Central memory CD8-positive, alpha-beta T cell (primary cell): ENCODE measurements at regions not wholly inside any gene's neighbourhood (a gene's known extent, or its start where the extent isn't known, plus 50 kb on each side); places are given as distances from the start of the nearest gene placed in this dataset.
A peak's percentile ranks its signal among the peaks of the same experiment; 100 is the strongest.
"Not testable (repeated sequence)": the region's sequence is repeated elsewhere in the genome, so short reads cannot be mapped to it uniquely, and the experiment has no call there.

ENCODE experiments used
- ATAC-seq: fragments of 150-1000 bp; cut with Tn5 transposase; replicated peaks from 2 replicates; pipeline ENCODE4 v1.10.0; 2022; ENCODE audit warnings: mild to moderate bottlenecking, moderate FRiP score, moderate number of reproducible peaks; ENCODE audit not compliant: poor library complexity, severe bottlenecking; ENCODE audit errors: extremely low read depth
- DNase-seq, 2 donors: peaks; one replicate each; pipeline ENCODE4 v3.0.0; 2021; ENCODE audit warnings: low spot score in 2 of 2
- H3K27ac Mint-ChIP-seq: one replicate; pipeline ENCODE4 v1.8.0; 2022; ENCODE audit warnings: low read depth, mild to moderate bottlenecking, moderate library complexity, mixed read lengths
- H3K27me3 Mint-ChIP-seq: one replicate; pipeline ENCODE4 v1.8.0; 2022; ENCODE audit warnings: mixed read lengths
- H3K36me3 Mint-ChIP-seq: one replicate; pipeline ENCODE4 v1.8.0; 2022; ENCODE audit warnings: mild to moderate bottlenecking, moderate library complexity, mixed read lengths; ENCODE audit not compliant: insufficient read depth
- H3K4me1 Mint-ChIP-seq: one replicate; pipeline ENCODE4 v1.8.0; 2022; ENCODE audit warnings: mixed read lengths
- H3K4me3 Mint-ChIP-seq: one replicate; pipeline ENCODE4 v1.8.0; 2022; ENCODE audit warnings: mild to moderate bottlenecking, moderate library complexity, mixed read lengths
- H3K9me3 Mint-ChIP-seq: one replicate; pipeline ENCODE4 v1.8.0; 2022; ENCODE audit warnings: mixed read lengths

- Mint-ChIP-seq H3K4me3 (no peak overlapping the region), H3K27me3 (peaks cover 32% of the 10 kb centered on the region), H3K9me3 (no peaks in the 10 kb centered on the region), H3K4me1 (no peaks in the 10 kb centered on the region), H3K27ac (no peak overlapping the region), H3K36me3 (peaks cover 3% of the 10 kb centered on the region)
- no peak for ATAC-seq
- no peak for DNase-seq
Measured at GRCh38 chr4:1532549-1533395, 126.5 kb upstream of the NKX1-1 start.

- Mint-ChIP-seq H3K27me3 (peaks cover 35% of the 10 kb centered on the region), H3K36me3 (peaks cover 3% of the 10 kb centered on the region), H3K4me3 (no peak overlapping the region), H3K27ac (no peak overlapping the region), H3K9me3 (no peaks in the 10 kb centered on the region), H3K4me1 (no peaks in the 10 kb centered on the region)
- ATAC-seq (no peak), DNase-seq (no peak)
Measured at GRCh38 chr4:1531683-1532548, 125.7 kb upstream of the NKX1-1 start.

- Mint-ChIP-seq H3K4me3 (no peak overlapping the region), H3K27me3 (peaks cover 43% of the 10 kb centered on the region), H3K27ac (no peak overlapping the region), H3K9me3 (no peaks in the 10 kb centered on the region), H3K36me3 (peaks cover 3% of the 10 kb centered on the region), H3K4me1 (no peaks in the 10 kb centered on the region)
- no peak for DNase-seq
- no peak for ATAC-seq
Measured at GRCh38 chr4:1530356-1530755, 124.1 kb upstream of the NKX1-1 start.

- no peak for DNase-seq
- H3K36me3 Mint-ChIP-seq, result no peaks in the 10 kb centered on the region
- H3K27ac Mint-ChIP-seq, result no peak overlapping the region
- no peak for ATAC-seq
- H3K4me3 Mint-ChIP-seq, result no peak overlapping the region
- H3K4me1 Mint-ChIP-seq, result no peaks in the 10 kb centered on the region
- peaks cover 64% of the 10 kb centered on the region for H3K27me3 Mint-ChIP-seq
- no peaks in the 10 kb centered on the region for H3K9me3 Mint-ChIP-seq
Measured at GRCh38 chr4:1524761-1525160, 118.5 kb upstream of the NKX1-1 start.

- H3K27ac Mint-ChIP-seq, result no peak overlapping the region
- DNase-seq, result no peak
- peaks cover 57% of the 10 kb centered on the region for H3K27me3 Mint-ChIP-seq
Measured at GRCh38 chr4:1523907-1524636, 117.8 kb upstream of the NKX1-1 start.

GRCh38 chr4:1523506-1523905 is 117.3 kb upstream of the NKX1-1 start:
- Mint-ChIP-seq H3K4me3 (no peak overlapping the region), H3K36me3 (no peaks in the 10 kb centered on the region), H3K4me1 (no peaks in the 10 kb centered on the region), H3K27me3 (peaks cover 51% of the 10 kb centered on the region), H3K9me3 (no peaks in the 10 kb centered on the region), H3K27ac (no peak overlapping the region)
- DNase-seq, result no peak
- no peak for ATAC-seq

More at GRCh38 chr4:1523907-1524636, 117.8 kb upstream of the NKX1-1 start:
- H3K36me3 Mint-ChIP-seq, result no peaks in the 10 kb centered on the region
- no peaks in the 10 kb centered on the region for H3K4me1 Mint-ChIP-seq
- no peak overlapping the region for H3K4me3 Mint-ChIP-seq
- ATAC-seq, result no peak
- no peaks in the 10 kb centered on the region for H3K9me3 Mint-ChIP-seq

- no peaks in the 10 kb centered on the region for H3K9me3 Mint-ChIP-seq
- DNase-seq (no peak), ATAC-seq (no peak)
- H3K27ac Mint-ChIP-seq, result no peak overlapping the region
- no peaks in the 10 kb centered on the region for H3K36me3 Mint-ChIP-seq
- H3K27me3 Mint-ChIP-seq, result peaks cover 47% of the 10 kb centered on the region
- H3K4me3 Mint-ChIP-seq, result no peak overlapping the region
- H3K4me1 Mint-ChIP-seq, result no peaks in the 10 kb centered on the region
Measured at GRCh38 chr4:1523033-1523432, 116.8 kb upstream of the NKX1-1 start.

- no peak overlapping the region for H3K4me3 Mint-ChIP-seq
- ATAC-seq (no peak), DNase-seq (no peak)
- no peaks in the 10 kb centered on the region for H3K36me3 Mint-ChIP-seq
- no peaks in the 10 kb centered on the region for H3K4me1 Mint-ChIP-seq
- no peak overlapping the region for H3K27ac Mint-ChIP-seq
- peaks cover 42% of the 10 kb centered on the region for H3K27me3 Mint-ChIP-seq
- H3K9me3 Mint-ChIP-seq, result no peaks in the 10 kb centered on the region
Measured at GRCh38 chr4:1522606-1523005, 116.4 kb upstream of the NKX1-1 start.

GRCh38 chr4:1521821-1522361 is 115.6 kb upstream of the NKX1-1 start:
- Mint-ChIP-seq H3K27me3 (peaks cover 40% of the 10 kb centered on the region), H3K27ac (no peak overlapping the region)
- DNase-seq, result no peak

GRCh38 chr4:1520795-1521576 is 114.7 kb upstream of the NKX1-1 start:
- not testable (repeated sequence) for H3K36me3 Mint-ChIP-seq, H3K27ac Mint-ChIP-seq, DNase-seq, H3K4me1 Mint-ChIP-seq, ATAC-seq, H3K9me3 Mint-ChIP-seq
- H3K4me3 Mint-ChIP-seq, result peak overlapping the region; percentile 31
- peaks cover 39% of the 10 kb centered on the region for H3K27me3 Mint-ChIP-seq

More at GRCh38 chr4:1521821-1522361, 115.6 kb upstream of the NKX1-1 start:
- Mint-ChIP-seq H3K9me3 (no peaks in the 10 kb centered on the region), H3K4me1 (no peaks in the 10 kb centered on the region), H3K4me3 (no peak overlapping the region), H3K36me3 (no peaks in the 10 kb centered on the region)
- ATAC-seq, result no peak

- H3K27ac Mint-ChIP-seq, result no peak overlapping the region
- peaks cover 30% of the 10 kb centered on the region for H3K27me3 Mint-ChIP-seq
- H3K4me3 Mint-ChIP-seq, result peak overlapping the region; percentile 39
- DNase-seq (no peak), ATAC-seq (no peak)
- H3K36me3 Mint-ChIP-seq, result no peaks in the 10 kb centered on the region
- no peaks in the 10 kb centered on the region for H3K4me1 Mint-ChIP-seq
- H3K9me3 Mint-ChIP-seq, result no peaks in the 10 kb centered on the region
Measured at GRCh38 chr4:1519787-1520661, 113.8 kb upstream of the NKX1-1 start.
